BLaER1 treated with 17β-estradiol and CSF1 and Interleukin-3, amounts not matched to agents 10 nM and 100 nM (cell line): ENCODE measurements at regions not wholly inside any gene's neighbourhood (a gene's known extent, or its start where the extent isn't known, plus 50 kb on each side); places are given as distances from the start of the nearest gene placed in this dataset.
"Not testable (repeated sequence)": the region's sequence is repeated elsewhere in the genome, so short reads cannot be mapped to it uniquely, and the experiment has no call there.

ENCODE experiments used
- H3K27ac ChIP-seq, 11 experiments: shearing (Covaris generic); formaldehyde crosslinking; 2 replicates each; pipeline ENCODE4 v1.8.1; 2022
- H3K27me3 ChIP-seq, 11 experiments: shearing (Covaris generic); formaldehyde crosslinking; 2 replicates each; pipeline ENCODE4 v1.8.1; 2022
- H3K36me3 ChIP-seq, 11 experiments: shearing (Covaris generic); formaldehyde crosslinking; 2 replicates each; pipeline ENCODE4 v1.8.1; 2022
- H3K4me1 ChIP-seq, 10 experiments: shearing (Covaris generic); formaldehyde crosslinking; 2 replicates each; pipeline ENCODE4 v1.8.1; 2022
- H3K4me2 ChIP-seq, 11 experiments: shearing (Covaris generic); formaldehyde crosslinking; 2 replicates each; pipeline ENCODE4 v1.8.1; 2022
- H3K4me3 ChIP-seq, 10 experiments: shearing (Covaris generic); formaldehyde crosslinking; 2 replicates each; pipeline ENCODE4 v1.8.1; 2022
- H3K9ac ChIP-seq, 11 experiments: shearing (Covaris generic); formaldehyde crosslinking; 2 replicates each; pipeline ENCODE4 v1.8.1; 2022
- H3K9me3 ChIP-seq, 11 experiments: shearing (Covaris generic); formaldehyde crosslinking; replicated peaks in 1 of 11; 2 replicates each; pipeline ENCODE4 v1.8.1; 2022
- H4K20me1 ChIP-seq, 11 experiments: shearing (Covaris generic); formaldehyde crosslinking; 2 replicates each; pipeline ENCODE4 v1.8.1; 2022
- Cebpa-rat ChIP-seq, 11 experiments: shearing (Covaris generic); IDR thresholded peaks; 2 replicates each; pipeline ENCODE4 v1.8.1; 2022

- Histone ChIP-seq H3K4me3 (no peak overlapping the region), H3K9ac (no peak overlapping the region), H4K20me1 (no peaks in the 10 kb centered on the region), H3K4me2 (no peak overlapping the region), H3K27me3 (no peaks in the 10 kb centered on the region), H3K27ac (no peak overlapping the region), H3K9me3 (no peaks in the 10 kb centered on the region), H3K36me3 (no peaks in the 10 kb centered on the region), H3K4me1 (no peaks in the 10 kb centered on the region)
- no peak for TF ChIP-seq Cebpa-rat (IDR thresholded peaks at IDR 0.05)
Measured at GRCh38 chr5:63451188-63451587, 511.1 kb downstream of the HTR1A start.

- no peak for TF ChIP-seq Cebpa-rat (IDR thresholded peaks at IDR 0.05)
Measured at GRCh38 chr5:63439537-63439936, 522.7 kb downstream of the HTR1A start.

GRCh38 chr5:63409737-63410136, 552.5 kb downstream of the HTR1A start:
- Histone ChIP-seq H3K27ac (no peak overlapping the region), H3K9me3 (no peaks in the 10 kb centered on the region), H3K36me3 (no peaks in the 10 kb centered on the region), H3K4me2 (no peak overlapping the region), H3K4me1 (peaks cover 0 to 5% (median 0%) of the 10 kb centered on the region in 10 experiments; a peak in 1 of 20 replicates), H3K9ac (no peak overlapping the region), H3K27me3 (no peaks in the 10 kb centered on the region), H4K20me1 (no peaks in the 10 kb centered on the region), H3K4me3 (no peak overlapping the region)
- TF ChIP-seq Cebpa-rat (IDR thresholded peaks at IDR 0.05) = no peak

More at GRCh38 chr5:63439537-63439936, 522.7 kb downstream of the HTR1A start:
- Histone ChIP-seq H3K4me2 (no peak overlapping the region), H3K27me3 (no peaks in the 10 kb centered on the region), H3K36me3 (no peaks in the 10 kb centered on the region), H3K27ac (no peak overlapping the region), H3K4me3 (no peak overlapping the region), H3K9ac (no peak overlapping the region), H3K9me3 (no peaks in the 10 kb centered on the region), H3K4me1 (no peaks in the 10 kb centered on the region), H4K20me1 (no peaks in the 10 kb centered on the region)

- no peaks in the 10 kb centered on the region for H4K20me1 ChIP-seq
Measured at GRCh38 chr5:63408984-63409383, 553.3 kb downstream of the HTR1A start.

GRCh38 chr5:63401436-63402046, 560.7 kb downstream of the HTR1A start:
- H3K9ac ChIP-seq = no peak overlapping the region

More at GRCh38 chr5:63408984-63409383, 553.3 kb downstream of the HTR1A start:
- Histone ChIP-seq H3K4me3 (no peak overlapping the region), H3K9me3 (no peaks in the 10 kb centered on the region), H3K27ac (no peak overlapping the region), H3K9ac (no peak overlapping the region), H3K36me3 (no peaks in the 10 kb centered on the region), H3K4me2 (no peak overlapping the region), H3K4me1 (peaks cover 0 to 5% (median 0%) of the 10 kb centered on the region in 10 experiments; a peak in 1 of 20 replicates), H3K27me3 (no peaks in the 10 kb centered on the region)
- TF ChIP-seq Cebpa-rat (IDR thresholded peaks at IDR 0.05) = no peak

GRCh38 chr5:63400079-63400478, 562.2 kb downstream of the HTR1A start:
- TF ChIP-seq Cebpa-rat (IDR thresholded peaks at IDR 0.05) = no peak
- no peaks in the 10 kb centered on the region for H3K36me3 ChIP-seq
- no peak overlapping the region for H3K4me2 ChIP-seq
- H3K27me3 ChIP-seq = no peaks in the 10 kb centered on the region
- no peak overlapping the region for H3K9ac ChIP-seq
- no peaks in the 10 kb centered on the region for H4K20me1 ChIP-seq
- H3K4me3 ChIP-seq = no peak overlapping the region
- H3K9me3 ChIP-seq = peaks cover 0 to 4% (median 0%) of the 10 kb centered on the region in 11 experiments; a peak in 2 of 22 replicates
- no peak overlapping the region for H3K27ac ChIP-seq
- no peaks in the 10 kb centered on the region for H3K4me1 ChIP-seq

More at GRCh38 chr5:63401436-63402046, 560.7 kb downstream of the HTR1A start:
- H3K27me3 ChIP-seq = no peaks in the 10 kb centered on the region
- H4K20me1 ChIP-seq = no peaks in the 10 kb centered on the region
- H3K27ac ChIP-seq = no peak overlapping the region
- H3K4me2 ChIP-seq = no peak overlapping the region
- H3K4me3 ChIP-seq = no peak overlapping the region
- H3K4me1 ChIP-seq = peaks cover 0 to 4% (median 0%) of the 10 kb centered on the region in 10 experiments; a peak in 1 of 20 replicates
- H3K36me3 ChIP-seq = no peaks in the 10 kb centered on the region
- no peak for TF ChIP-seq Cebpa-rat (IDR thresholded peaks at IDR 0.05)
- peaks cover 0 to 4% (median 0%) of the 10 kb centered on the region in 11 experiments; a peak in 1 of 22 replicates for H3K9me3 ChIP-seq

GRCh38 chr5:63398346-63398745, 563.9 kb downstream of the HTR1A start:
- Histone ChIP-seq H3K27ac (no peak overlapping the region), H3K27me3 (no peaks in the 10 kb centered on the region), H3K4me1 (no peaks in the 10 kb centered on the region), H3K4me3 (no peak overlapping the region), H3K36me3 (no peaks in the 10 kb centered on the region), H4K20me1 (no peaks in the 10 kb centered on the region), H3K4me2 (no peak overlapping the region), H3K9ac (no peak overlapping the region), H3K9me3 (peaks cover 0 to 4% (median 0%) of the 10 kb centered on the region in 11 experiments; a peak in 2 of 22 replicates)
- TF ChIP-seq Cebpa-rat (IDR thresholded peaks at IDR 0.05) = no peak

GRCh38 chr5:63388188-63388587, 574.1 kb downstream of the HTR1A start:
- H3K4me3 ChIP-seq, H3K27ac ChIP-seq, H3K4me2 ChIP-seq, H3K9ac ChIP-seq, H3K36me3 ChIP-seq, H3K4me1 ChIP-seq, H3K27me3 ChIP-seq, H4K20me1 ChIP-seq, H3K9me3 ChIP-seq: not testable (repeated sequence)

GRCh38 chr5:63375851-63376250, 586.4 kb downstream of the HTR1A start:
- Histone ChIP-seq H3K4me2 (no peak overlapping the region), H3K27me3 (no peaks in the 10 kb centered on the region), H3K4me3 (no peak overlapping the region), H3K9ac (no peak overlapping the region), H3K36me3 (no peaks in the 10 kb centered on the region), H3K27ac (no peak overlapping the region), H3K4me1 (no peaks in the 10 kb centered on the region), H3K9me3 (peaks cover 0 to 11% (median under 1%) of the 10 kb centered on the region in 11 experiments; a peak in 3 of 22 replicates), H4K20me1 (no peaks in the 10 kb centered on the region)
- TF ChIP-seq Cebpa-rat (IDR thresholded peaks at IDR 0.05) = no peak

GRCh38 chr5:63374085-63374484, 588.2 kb downstream of the HTR1A start:
- Histone ChIP-seq H4K20me1 (no peaks in the 10 kb centered on the region), H3K27me3 (no peaks in the 10 kb centered on the region), H3K36me3 (no peaks in the 10 kb centered on the region), H3K9ac (no peak overlapping the region), H3K27ac (no peak overlapping the region), H3K9me3 (peaks cover 0 to 8% (median 0%) of the 10 kb centered on the region in 11 experiments; a peak in 3 of 22 replicates), H3K4me2 (no peak overlapping the region), H3K4me3 (no peak overlapping the region), H3K4me1 (no peaks in the 10 kb centered on the region)
- no peak for TF ChIP-seq Cebpa-rat (IDR thresholded peaks at IDR 0.05)
